ENCODE measurements at regions not wholly inside any gene's neighbourhood (a gene's known extent, or its start where the extent isn't known, plus 50 kb on each side); places are given as distances from the start of the nearest gene placed in this dataset.

DNA sequence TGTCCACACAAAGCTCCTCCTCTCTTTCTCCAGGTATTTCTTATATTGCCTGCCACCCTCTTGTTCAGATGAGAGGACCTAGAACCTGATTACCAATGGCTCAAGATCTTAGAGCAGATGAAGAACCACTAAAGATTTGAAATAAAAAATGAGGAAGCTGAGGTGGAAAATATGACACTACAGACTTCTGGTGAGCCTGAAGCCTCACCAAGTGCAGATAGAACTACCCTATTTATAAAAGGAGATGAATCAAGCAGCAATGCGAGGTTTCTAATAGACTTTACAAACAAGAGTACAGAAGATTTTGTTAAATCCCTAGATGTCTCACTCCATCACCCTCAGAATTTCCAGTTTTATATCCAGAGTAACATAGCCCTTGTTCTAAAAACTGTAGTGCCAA is 345.8 kb downstream of the TBC1D4 start:
- TF ChIP-seq, protein P1, sequence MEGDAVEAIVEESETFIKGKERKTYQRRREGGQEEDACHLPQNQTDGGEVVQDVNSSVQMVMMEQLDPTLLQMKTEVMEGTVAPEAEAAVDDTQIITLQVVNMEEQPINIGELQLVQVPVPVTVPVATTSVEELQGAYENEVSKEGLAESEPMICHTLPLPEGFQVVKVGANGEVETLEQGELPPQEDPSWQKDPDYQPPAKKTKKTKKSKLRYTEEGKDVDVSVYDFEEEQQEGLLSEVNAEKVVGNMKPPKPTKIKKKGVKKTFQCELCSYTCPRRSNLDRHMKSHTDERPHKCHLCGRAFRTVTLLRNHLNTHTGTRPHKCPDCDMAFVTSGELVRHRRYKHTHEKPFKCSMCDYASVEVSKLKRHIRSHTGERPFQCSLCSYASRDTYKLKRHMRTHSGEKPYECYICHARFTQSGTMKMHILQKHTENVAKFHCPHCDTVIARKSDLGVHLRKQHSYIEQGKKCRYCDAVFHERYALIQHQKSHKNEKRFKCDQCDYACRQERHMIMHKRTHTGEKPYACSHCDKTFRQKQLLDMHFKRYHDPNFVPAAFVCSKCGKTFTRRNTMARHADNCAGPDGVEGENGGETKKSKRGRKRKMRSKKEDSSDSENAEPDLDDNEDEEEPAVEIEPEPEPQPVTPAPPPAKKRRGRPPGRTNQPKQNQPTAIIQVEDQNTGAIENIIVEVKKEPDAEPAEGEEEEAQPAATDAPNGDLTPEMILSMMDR (IDR thresholded peaks at IDR 0.05; ENCODE audit: low read length): no peak
- no peak for TF ChIP-seq EZH2 (IDR thresholded peaks at IDR 0.05; ENCODE audit: borderline replicate concordance, low read length)

Data from OCI-LY1 (cell line).